GM19467 (cell line): ENCODE measurements at regions not wholly inside any gene's neighbourhood (a gene's known extent, or its start where the extent isn't known, plus 50 kb on each side); places are given as distances from the start of the nearest gene placed in this dataset.

Source experiments
- ATAC-seq: cut with Tn5 transposase; IDR thresholded peaks from one replicate; pipeline ENCODE4 v1.9.1; 2021; ENCODE audit warnings: mild to moderate bottlenecking, moderate library complexity; ENCODE audit not compliant: unreplicated experiment

DNA sequence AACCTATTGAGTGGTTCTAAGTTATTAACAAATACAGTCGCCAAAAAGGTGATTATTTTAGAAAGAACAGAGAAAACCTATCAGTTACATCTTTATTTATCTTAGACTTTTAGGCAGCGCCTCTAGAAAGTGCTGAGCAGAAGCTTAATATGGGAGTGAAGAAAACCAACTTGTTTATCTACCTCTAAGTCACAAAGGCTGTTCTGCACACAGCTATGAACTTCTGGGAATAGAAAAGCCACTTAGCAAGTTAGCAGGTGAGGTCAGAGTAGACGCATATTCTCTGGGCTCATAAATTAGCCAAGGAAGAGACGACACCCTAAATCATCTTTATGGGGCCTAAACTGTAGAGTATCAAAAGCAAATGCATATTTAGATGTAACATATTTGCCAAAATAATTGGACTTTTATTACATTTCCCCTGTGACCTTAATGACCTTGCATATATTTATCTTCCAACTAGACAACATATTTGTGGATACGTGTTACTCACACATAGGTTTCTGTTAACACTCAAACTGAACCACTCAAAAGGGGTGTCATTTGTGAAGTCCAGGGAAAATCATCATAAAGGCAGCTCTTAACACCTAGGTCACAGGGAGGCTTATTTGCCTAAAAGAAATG lies 267.1 kb downstream of the ADGB start:
- ATAC-seq = no peak

DNA sequence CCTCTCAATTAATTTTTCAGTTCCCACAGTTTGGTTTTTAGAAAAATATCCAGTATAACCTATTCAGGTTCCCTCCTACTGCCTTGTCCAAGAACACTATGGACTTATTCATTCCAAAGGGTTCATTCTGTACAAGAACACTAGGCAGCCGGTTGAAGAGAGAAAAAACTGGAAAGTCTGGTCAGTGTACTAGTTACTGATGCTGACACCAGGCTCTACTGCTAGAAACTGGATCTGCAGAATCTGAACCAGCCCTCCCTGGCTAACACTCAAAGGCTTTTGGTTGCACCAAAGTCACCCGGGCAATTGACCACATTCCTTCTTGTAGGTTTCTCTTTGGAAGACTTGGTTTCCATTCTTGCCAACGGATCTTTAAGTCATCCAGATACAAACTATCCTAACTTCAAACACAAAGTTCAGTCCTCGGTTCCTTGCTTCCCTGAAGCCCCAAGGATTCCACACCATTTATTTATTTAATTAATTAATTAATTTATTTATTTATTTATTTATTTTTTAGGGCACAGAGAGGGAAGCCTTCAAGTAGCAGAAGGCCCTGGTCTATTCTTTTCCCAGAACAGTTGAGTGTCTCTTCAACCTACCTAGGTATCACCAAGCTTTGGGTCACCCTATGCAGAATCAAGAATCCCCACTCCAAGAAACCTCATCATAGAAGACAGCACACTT lies 268.1 kb downstream of the ADGB start:
- ATAC-seq = no peak

DNA sequence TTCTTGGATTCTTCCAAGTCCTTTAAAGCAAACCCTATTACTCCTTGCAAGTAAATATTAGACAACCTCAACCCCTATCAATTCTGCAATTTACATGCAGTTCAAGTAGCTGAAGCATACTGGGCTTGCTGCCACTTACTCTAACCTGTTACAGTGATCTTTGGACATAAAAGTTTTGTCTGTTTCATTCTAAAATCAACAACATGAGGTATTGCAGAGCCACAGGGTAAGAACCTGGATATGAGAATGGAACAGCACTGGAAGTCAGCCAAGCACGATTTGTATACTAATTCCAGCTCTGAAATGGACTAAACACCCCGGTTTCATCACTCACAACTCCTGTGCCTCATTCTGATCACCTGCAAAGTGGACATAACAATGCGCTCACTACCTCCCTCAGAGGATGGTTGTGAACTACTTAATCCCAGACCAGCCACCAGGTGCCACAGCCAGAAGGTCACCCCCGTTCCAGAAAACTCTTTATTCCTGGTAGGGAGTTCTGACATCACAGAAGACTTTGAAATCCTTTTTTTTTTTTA lies 270.0 kb downstream of the ADGB start:
- ATAC-seq = no peak

DNA sequence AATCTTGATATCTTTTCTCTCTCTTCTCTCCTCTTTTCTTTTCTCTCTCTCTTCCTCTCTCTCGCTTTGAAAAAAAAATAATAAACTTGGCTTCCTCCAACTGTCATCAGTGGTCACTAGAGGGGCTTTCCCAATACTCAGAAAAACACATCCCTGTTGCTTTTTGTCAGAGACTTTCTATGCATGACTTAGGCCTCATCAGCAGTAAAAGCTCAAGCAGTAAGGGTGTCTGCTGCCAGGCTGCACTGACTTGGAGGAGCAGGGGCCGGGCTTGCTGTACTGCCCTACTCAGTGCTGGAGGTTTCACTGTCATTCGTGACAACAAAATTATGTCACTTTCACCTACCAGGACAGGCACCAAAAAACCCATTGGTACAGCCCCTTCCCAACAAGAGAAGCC lies 272.0 kb downstream of the ADGB start:
- peak; percentile 78 for ATAC-seq

DNA sequence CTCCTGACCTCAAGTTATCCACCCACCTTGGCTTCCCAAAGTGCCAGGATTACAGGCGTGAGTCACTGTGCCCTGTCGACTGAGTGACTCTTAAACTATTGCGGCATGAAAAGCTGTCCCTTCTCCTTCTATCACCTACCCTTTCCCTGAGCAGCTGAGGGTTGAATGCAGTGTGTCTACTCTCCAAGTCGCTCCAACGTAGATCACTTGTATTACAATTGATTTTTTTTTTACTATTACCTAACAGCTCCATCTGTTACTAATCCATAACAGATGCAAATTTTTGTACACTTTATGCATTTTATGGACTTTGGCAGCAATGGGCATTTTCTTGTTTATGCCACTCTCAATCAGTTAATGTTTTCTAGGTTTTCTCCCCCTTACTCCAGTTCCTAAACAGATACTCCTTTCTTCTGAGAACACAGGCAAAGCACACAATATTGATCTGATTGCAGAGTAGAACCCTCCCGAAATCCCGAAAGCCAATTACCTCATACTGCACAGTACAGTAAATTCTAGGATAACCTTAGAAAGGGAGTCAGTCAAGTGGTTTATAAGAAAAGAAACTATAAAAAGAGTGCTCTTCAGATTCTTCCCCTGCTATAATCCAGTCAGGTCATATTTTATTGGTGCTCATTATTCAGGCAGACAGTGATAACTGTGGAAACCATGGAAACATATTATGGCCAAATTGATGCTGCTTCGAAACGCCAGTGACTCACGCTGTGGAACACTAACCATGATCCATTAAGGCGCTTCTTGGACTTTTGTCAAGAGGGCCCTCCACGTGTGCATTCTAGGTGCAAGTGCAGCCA lies 273.0 kb downstream of the ADGB start:
- no peak for ATAC-seq

DNA sequence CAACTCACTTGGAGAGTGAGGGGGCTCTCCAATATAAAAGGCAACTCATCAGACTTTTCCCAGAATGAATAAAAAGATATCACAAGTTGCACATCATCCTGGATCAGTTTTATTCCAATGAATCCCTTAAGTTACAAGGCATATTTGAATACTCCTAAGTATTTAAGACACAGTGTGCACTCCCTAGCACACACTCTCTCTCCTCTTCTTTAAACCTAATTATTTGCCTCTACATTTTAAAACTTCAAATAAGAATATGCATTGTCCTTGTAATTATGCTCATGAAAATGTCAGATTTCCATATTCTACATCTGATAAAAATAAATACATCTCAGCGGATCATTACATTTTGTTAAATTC lies 273.6 kb downstream of the ADGB start:
- ATAC-seq = no peak

DNA sequence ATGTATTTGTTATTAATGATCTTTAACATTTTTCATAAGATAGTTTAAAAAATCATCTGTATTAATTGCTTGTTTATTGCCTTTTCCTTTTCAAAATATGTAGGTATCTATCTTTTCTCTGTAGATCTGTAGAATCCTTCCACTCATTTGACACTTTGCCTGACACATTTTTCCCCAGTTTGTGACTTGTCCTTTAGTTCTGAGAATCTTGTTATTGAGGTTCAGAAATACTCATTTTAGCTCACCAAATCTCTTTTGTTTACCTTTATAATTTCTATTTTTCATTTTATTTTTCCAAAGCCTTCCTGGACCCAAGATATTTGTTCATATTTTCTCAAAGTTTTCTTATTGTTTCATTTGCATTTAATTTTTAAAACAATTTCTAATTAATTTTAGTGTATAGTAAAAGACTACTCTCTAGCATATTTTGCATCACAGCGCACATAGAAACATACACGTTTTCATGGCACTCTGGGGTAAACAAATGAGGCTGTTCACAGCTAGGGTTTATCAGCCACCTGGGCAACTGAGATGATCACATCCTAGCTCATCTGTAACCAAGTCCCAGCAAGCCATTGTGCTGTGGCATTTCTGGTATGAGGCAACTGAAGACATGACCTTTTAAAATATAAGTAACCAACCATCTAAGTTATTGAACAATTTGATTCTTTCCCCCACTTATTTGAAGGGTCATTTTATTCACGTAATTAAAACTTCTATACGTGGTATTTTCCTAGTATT lies 275.7 kb downstream of the ADGB start:
- ATAC-seq = no peak

DNA sequence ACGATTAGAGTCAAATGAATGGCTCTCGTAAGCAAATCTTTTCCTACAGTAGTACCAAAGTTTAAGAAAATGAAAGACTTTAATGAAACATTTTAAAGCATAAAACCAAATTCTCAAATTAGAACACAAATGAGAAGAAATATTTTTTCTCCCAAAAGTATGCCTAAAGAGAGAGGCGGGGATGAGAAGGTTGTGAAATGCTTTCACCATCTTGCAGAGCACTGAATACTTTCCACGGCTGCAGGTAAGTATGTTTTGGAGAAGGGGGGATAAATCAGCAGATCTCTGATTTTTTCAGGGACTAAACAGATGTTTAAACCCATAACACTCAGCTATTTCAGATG lies 277.1 kb downstream of the ADGB start:
- ATAC-seq = no peak

DNA sequence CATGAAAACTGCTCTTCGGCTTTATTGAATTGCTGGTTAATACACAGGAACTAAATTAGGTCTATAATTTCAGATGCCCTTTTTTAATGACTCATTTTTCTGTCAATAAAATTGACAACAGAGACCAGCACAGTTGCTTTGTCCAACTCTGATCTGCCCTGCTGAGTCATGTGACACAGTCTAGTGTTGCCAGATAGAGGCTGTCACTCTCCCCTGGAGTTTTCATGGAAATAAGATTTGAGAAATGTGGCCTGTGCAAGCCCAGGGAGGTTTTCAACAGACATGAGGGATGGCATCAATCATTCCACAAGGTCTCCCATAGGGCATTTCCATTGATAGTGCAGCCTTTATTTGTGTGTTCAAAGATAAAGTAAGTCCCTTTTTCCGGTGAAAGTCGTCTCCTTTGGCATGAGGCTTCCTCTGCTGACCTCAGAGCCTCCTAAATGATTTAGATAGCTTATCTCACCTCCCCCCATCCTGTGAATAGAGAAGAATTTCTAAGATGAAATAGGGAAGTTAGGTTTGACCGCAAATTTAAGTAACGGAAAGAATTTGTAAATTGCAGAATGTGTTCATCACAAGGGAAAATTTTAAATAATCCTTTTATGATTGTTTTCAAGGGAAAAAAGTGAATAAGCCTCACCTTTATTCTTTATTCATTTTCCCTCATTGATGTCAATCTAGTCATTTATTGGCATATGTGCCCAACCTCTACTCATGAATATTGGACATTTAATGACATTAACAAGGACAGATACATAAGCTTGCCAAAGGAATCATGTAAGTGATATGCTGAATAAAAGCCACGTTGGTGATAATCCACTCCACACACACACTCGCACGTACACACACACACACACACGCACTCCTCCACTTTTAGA lies 277.7 kb downstream of the ADGB start:
- no peak for ATAC-seq

DNA sequence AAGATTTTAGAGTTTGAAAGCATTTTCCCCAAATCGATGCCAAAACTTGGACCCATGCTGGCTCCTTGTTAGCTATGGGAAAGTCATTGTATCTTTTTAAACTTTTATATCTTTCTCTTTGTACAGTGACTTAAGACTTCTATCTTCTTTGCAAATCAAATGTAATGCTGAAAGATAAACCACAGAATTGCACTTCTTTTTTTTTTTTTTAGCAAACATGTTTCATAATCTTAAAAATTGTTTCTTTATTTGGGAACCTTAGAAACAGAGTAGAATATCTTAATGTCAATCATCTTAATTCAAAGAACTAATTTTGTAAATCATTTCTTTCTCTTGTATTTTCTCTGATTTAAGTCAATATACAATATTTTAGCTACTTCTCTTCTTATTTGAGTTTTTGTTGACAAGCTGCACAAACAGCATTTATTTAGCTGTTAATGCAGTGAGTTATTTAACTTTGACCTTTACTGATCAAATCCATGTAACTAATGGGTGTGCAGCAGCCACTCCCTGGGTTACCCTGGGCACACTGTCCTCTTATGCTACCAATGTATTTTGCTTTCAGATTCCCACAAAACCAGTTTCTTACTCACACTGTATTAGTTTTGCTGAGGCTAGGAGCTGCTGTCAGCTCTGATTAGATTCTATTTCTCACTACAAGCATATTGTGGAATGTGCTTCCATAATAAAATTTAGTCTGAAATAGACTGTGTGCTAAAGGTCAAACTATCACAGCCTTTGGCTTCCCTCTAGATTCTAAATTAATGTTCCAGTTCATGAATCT lies 279.6 kb downstream of the ADGB start:
- ATAC-seq = no peak

DNA sequence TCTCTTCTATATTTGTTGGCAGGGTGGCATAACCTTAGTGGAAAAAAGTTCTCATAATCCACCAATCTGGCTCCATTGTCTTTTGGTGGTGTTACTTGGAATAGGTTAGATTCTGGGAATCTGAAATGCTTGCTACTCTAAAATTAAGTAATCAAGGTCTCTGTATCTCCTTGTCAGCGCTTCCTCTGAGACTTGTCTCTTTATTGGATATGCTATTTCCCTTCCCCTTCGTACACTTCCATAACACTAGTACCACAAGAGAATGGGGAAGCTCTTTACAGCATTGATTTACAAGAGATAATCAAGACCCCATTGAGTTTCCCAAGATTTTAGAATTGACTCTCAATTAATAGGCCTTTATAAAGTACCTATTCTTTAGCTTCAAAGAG lies 280.2 kb downstream of the ADGB start:
- ATAC-seq = no peak

DNA sequence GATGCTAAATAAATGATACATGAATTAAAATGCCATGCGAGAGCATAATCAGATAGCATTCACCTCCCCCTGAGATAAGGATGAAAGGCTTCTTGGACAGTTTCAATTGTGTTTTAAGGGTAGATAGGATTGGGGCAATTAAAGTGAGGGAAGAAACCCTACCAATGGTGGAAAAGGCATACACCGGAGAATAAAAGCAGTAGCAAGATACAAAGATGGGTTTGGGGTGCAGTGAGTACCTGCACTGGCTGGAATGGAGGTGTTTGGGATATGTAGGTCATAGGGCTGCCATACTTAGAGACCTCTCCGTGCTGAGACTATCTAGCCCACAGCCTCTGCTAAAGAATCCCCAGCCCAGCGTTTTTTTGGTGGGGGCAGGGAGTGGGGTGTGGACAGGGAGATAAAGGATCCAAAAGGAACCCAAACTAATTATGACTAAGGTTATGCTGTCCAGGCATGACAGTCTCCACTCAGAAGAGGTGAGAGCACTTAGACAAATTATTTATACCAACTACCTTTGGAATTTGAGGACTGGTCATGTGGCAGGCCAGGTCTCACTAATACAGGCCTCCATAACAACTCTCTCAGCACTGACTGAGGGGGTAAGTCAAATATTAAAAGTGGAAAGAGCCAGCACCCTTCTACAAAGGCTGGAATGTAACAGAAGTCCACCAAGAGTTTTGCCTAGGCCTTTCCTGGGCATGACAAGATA lies 280.8 kb downstream of the ADGB start:
- ATAC-seq = no peak

DNA sequence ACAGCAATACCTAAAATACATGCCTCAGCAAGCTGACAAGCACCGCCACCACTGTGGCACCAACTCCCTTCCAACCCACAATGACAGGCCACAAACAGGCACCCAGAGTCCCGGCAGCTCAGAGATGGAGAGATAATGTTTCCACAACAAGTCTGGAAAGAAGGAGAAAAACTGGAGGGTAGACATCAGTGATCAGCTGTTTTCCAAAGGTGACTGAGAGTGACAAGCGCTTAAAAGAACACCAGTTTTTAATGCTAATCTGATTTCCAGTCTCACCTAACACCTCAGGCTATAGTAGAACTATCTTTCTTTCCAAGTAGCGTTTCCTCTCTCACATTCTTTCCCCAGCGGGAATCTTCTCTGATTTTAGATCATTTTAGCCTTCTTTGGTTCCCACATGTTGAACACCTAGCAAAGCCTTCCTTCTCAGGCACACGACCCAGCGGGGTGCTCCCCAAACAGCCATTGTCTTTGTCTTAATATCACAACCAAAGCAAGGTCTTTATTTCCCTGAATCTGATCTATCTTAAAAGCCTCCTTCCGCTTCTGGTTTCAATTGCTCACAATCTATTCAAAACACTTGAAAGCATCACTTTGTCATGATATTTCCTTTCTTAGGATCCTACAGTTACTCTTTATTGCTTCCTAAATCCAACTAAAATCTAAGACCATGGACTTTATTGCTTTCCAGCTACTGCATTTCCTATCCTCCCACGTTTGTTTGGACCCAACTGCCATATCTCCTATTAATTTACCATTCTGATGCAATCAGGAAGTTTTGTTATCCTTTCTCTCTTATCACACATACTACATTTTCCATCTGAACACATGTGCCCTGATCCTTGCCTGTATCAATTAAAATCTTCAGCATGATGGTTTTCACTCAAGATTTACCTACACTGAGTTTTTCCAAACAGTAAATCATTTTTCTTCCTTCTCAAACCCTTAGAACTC lies 282.7 kb downstream of the ADGB start:
- no peak for ATAC-seq

DNA sequence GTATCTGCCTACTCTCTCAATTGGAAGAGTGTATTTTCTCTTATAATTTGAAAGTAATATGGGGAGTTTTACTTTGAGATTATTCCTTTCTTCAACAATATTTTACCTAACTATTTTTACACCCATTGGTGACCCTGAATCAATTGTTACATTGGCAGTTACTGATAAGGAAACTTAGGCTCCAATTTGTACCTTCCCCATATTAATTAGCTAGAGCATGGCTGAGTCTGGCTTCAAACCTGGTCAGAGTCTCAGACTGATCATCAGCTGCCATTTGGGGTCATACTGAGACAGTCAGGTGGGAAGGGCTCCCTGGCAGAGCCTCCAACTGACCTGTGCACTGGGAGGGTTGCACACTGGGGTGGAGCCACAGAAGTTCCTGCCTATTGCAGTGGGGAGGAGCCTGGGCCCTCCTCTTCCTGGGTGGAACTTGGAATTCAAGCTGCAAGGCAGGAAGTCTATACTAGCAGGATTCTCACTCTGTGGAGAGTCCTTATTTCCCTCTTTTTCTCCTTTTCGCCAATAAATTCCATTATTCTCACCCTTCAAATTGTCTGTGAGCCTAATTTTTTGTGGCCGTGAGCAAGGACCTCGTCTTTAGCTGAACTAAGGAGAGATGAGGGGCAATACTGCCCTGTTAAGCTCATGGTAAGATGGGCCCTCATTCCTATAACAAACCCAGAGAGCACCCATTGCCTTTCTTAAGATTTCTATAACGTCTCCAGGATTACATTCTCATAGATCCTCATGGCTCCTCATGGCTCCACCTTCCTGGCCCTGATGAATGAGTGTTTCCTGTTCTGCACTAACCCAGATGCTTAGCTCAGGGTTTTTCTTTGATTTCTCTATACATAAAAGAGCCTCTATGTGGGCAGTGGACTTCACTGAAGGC lies 285.1 kb downstream of the ADGB start:
- ATAC-seq = no peak

DNA sequence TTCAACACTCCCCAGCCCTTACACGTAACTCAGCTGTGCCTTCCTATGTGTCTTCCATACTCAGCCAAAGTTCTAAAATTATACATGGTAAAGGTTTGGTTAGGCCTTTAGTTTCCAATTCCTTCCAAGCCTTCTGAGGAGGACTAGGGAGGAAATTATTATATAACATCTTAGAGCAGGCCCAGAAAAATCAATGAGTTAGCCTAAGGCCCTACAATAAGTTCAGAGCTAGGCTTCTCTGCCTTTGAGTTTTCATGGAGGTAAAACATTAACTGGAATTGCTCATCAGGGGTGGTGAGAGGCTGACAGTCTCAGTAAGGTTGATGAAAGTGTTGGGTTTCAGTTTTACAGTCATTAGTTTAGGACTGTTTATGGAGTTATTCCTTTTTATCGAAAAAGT lies 286.0 kb downstream of the ADGB start:
- ATAC-seq = peak; percentile 89

DNA sequence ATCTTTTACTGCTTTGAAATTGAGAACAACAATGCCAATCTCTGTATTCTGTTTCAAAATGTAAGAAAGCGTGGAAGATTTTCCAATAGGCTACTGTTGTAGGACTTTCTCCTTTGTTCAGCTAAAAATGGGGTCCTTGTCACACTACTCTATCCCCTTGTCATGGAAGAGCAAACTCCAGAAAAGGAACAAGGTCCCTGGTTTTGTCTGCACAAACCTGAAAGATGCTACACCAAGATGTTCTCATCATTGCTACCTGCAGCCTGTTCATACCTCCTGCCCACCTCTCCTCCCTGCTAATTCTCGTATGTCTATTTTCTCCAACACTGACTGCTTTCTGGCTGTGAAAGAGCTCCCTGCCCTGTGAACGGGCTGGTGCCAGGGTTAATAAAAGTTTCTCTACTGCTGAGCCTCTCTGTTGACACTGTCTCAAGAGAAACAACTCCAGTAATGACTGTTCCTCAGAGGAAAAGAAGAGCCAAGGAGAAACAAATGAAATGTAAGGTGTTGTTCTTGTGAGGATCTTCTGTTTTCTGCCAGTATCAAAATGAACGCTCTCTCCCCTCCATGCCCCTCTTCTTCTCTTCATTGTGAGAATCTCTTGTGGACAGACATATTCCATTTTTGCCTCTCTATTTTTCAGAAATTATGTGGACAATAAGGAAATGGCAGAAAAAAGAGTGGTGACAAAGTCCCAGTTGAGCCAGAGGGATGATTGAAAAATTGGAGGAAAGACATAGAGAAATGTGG lies 287.1 kb downstream of the ADGB start:
- no peak for ATAC-seq
